K562 (cell line): ENCODE measurements at regions not wholly inside any gene's neighbourhood (a gene's known extent, or its start where the extent isn't known, plus 50 kb on each side); places are given as distances from the start of the nearest gene placed in this dataset.

Experiments
- ATAC-seq: fragments of 200-7000 bp; cut with Tn5 transposase; 3 replicates; pipeline ENCODE4 v1.9.1; 2020; ENCODE audit warnings: moderate library complexity
- BruUV-seq: library from RNA; stranded (reverse); fragments of 400-500 nt; replicated peaks from 2 replicates; lab custom pipeline; 2021; lab: Mats Ljungman, UMichigan
- CTCF ChIA-PET: fragments of 300-600 bp; formaldehyde crosslinking; extraction: SDS; loops from one replicate; lab custom pipeline; 2021; ENCODE audit warnings: low intra/inter-chr PET ratio; lab: Yijun Ruan, JAX
- POLR2A ChIA-PET: fragments of 300-600, 350-650 bp; sonication (Branson Sonifier 250); formaldehyde crosslinking; extraction: SDS; loops from one replicate; lab custom pipeline; 2021; ENCODE audit warnings: antibody characterized with exemption, inconsistent platforms; lab: Yijun Ruan, JAX
- DNase-seq, 4 experiments: peaks; one replicate each; pipeline versions ENCODE4 v3.0.0 to v3.0.0-alpha.2; 2011 to 2018; ENCODE audit warnings: low spot score in 3 of 4, mixed read lengths in 3 of 4; ENCODE audit errors: extremely low read depth in 1 of 4
- FAIRE-seq: peaks from 2 replicates; lab custom pipeline; 2011; peaks lifted over from hg19 to GRCh38; lab: Jason Lieb, UNC
- H2AFZ ChIP-seq: 2 replicates; pipeline ENCODE4 v1.6.0; 2011; ENCODE audit warnings: low read depth, low read length, control low read depth, inconsistent platforms
- H3K27ac ChIP-seq: fragments of 200-600 bp; 3 replicates; pipeline ENCODE4 v1.8.0; 2011; ENCODE audit warnings: low read depth, mild to moderate bottlenecking, control low read depth, inconsistent platforms, low read length, moderate library complexity, mixed read lengths; ENCODE audit errors: extremely low read depth
- H3K27me3 ChIP-seq, 2 experiments: fragments of 300-600 bp in 1 of 2; 2 replicates in 1 of 2; 3 replicates in 1 of 2; pipeline versions ENCODE4 v1.6.0 to v1.8.0; 2011; ENCODE audit warnings: inconsistent platforms in 2 of 2, low read length in 2 of 2, mild to moderate bottlenecking in 1 of 2, mixed read lengths in 1 of 2, moderate library complexity in 1 of 2; ENCODE audit not compliant: control insufficient read depth in 2 of 2, insufficient read depth in 2 of 2
- H3K36me3 ChIP-seq: fragments of 300-600 bp; 3 replicates; pipeline ENCODE4 v1.8.0; 2011; ENCODE audit warnings: mild to moderate bottlenecking, low read length, inconsistent platforms; ENCODE audit not compliant: control insufficient read depth, insufficient read depth
- H3K4me1 ChIP-seq, 2 experiments: fragments of 200-600 bp in 1 of 2; replicated peaks in 1 of 2; 2 replicates in 1 of 2; 3 replicates in 1 of 2; pipeline versions ENCODE4 v1.5.1 to v1.8.0; 2011; ENCODE audit warnings: inconsistent platforms in 2 of 2, low read length in 2 of 2, mild to moderate bottlenecking in 1 of 2, mixed read lengths in 1 of 2, moderate library complexity in 1 of 2; ENCODE audit not compliant: control insufficient read depth in 2 of 2, insufficient read depth in 2 of 2
- H3K4me2 ChIP-seq: 2 replicates; pipeline ENCODE4 v1.6.1; 2011; ENCODE audit warnings: low read length, control low read depth, inconsistent platforms, mixed read lengths; ENCODE audit not compliant: insufficient read depth
- H3K4me3 ChIP-seq: fragments of 200-600 bp; sonication (generic), shearing (Covaris generic); 2 replicates; pipeline ENCODE4 v1.5.1; 2016; ENCODE audit warnings: control low read depth, inconsistent platforms
- H3K79me2 ChIP-seq: fragments of 200-600 bp; 3 replicates; pipeline ENCODE4 v1.8.0; 2011; ENCODE audit warnings: low read length, inconsistent platforms; ENCODE audit not compliant: control insufficient read depth, insufficient read depth
- H3K9ac ChIP-seq, 2 experiments: 2 replicates each; pipeline versions ENCODE4 v1.6.0 to v1.6.1; 2011; ENCODE audit warnings: low read depth in 2 of 2, low read length in 2 of 2, control low read depth in 1 of 2, inconsistent platforms in 1 of 2, mild to moderate bottlenecking in 1 of 2, mixed read lengths in 1 of 2; ENCODE audit not compliant: insufficient read depth in 1 of 2
- H3K9me1 ChIP-seq: one replicate; pipeline ENCODE4 v1.6.0; 2011; ENCODE audit warnings: inconsistent platforms, mild to moderate bottlenecking, low read length, moderate library complexity; ENCODE audit not compliant: control insufficient read depth, insufficient read depth
- H3K9me3 ChIP-seq: replicated peaks from 2 replicates; pipeline ENCODE4 v1.5.1; 2011; ENCODE audit warnings: low read depth, low read length, inconsistent platforms; ENCODE audit not compliant: control insufficient read depth, insufficient read depth
- H4K20me1 ChIP-seq: replicated peaks from 2 replicates; pipeline ENCODE4 v1.6.1; 2011; ENCODE audit warnings: low read length, inconsistent platforms, mixed read lengths; ENCODE audit not compliant: control insufficient read depth, insufficient read depth
- GABPB1 ChIP-seq: sonication (generic); formaldehyde crosslinking; IDR thresholded peaks from 2 replicates; pipeline ENCODE4 v1.8.0; 2022; ENCODE audit warnings: mild to moderate bottlenecking, missing genetic modification reagents
- TCF15 ChIP-seq: fragments of 250-450 bp; sonication (Bioruptor Pico); IDR thresholded peaks from 2 replicates; pipeline ENCODE4 v1.8.0; 2022; ENCODE audit warnings: moderate library complexity, mild to moderate bottlenecking, inconsistent platforms
- ZNF644 ChIP-seq: fragments of 200-800 bp; sonication (Bioruptor generic); IDR thresholded peaks from 2 replicates; pipeline ENCODE4 v1.6.1; 2016; ENCODE audit warnings: low read depth, missing genetic modification characterization, missing compliant biosample characterization
- ZNF75A ChIP-seq: fragments of 450-650 bp; formaldehyde crosslinking; IDR thresholded peaks from 2 replicates; pipeline ENCODE4 v1.4.0; 2020; ENCODE audit warnings: mild to moderate bottlenecking
- WGBS: fragments of 100-300 bp; shearing (Covaris generic); methylation state at CpG from one replicate; pipeline ENCODE4 v1.1.6; 2016; ENCODE audit warnings: low coverage, mixed read lengths; ENCODE audit not compliant: insufficient coverage; ENCODE audit errors: missing lambda C conversion rate; 5-methylcytosine and 5-hydroxymethylcytosine counted together
- in situ Hi-C: fragments of 300-500 bp; cut with MboI; formaldehyde crosslinking; loops from 4 replicates; pipeline ENCODE4 v1.15.0; 2018; ENCODE audit warnings: inconsistent platforms, mixed read lengths
- intact Hi-C: fragments of 100-400 bp; cut with micrococcal nuclease; formaldehyde crosslinking; loops from 2 replicates; pipeline ENCODE4 v1.14.2; 2022
- TF ChIP-seq, protein P1 (sequence below), 2 experiments: IDR thresholded peaks; 2 replicates each; pipeline ENCODE4 v1.6.1; 2011; ENCODE audit warnings: borderline replicate concordance in 1 of 2, control low read depth in 1 of 2, low read depth in 1 of 2, low read length in 1 of 2, mild to moderate bottlenecking in 1 of 2, mixed read lengths in 1 of 2, moderate library complexity in 1 of 2; ENCODE audit not compliant: insufficient read depth in 1 of 2, insufficient read length in 1 of 2, poor library complexity in 1 of 2, severe bottlenecking in 1 of 2; ENCODE audit errors: extremely low read depth in 1 of 2

DNA sequence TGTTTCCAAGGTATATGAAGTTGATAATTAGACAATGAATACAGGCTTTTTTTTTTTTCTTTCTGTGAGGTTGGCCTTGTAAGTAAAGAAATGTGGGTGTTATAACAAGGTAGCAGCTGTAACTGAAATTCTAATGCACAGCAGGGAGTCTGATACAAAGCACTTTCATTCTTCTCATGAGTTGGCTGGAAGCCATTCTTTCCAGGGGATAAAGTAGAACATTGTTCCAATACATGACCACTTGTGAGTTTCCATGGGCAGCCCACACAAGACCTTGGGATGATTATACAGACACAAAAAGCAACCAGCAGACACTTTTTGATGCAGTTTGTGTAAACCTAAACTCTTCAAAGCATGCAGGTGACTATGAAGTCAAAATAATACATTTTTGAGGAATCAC lies 1785.9 kb upstream of the WWC1 start (continued):
- no peak for TF ChIP-seq TCF15 (CRISPR knock-in tag)
- TF ChIP-seq GABPB1 (CRISPR knock-in tag) = no peak

GRCh38 chr5:166507810-166508425 lies 1783.5 kb upstream of the WWC1 start:
- no peak overlapping the region for H2AFZ ChIP-seq
- no peaks in the 10 kb centered on the region for H3K9me3 ChIP-seq
- no peaks in the 10 kb centered on the region for H3K4me1 ChIP-seq
- no peaks in the 10 kb centered on the region for H3K27me3 ChIP-seq
- no peak overlapping the region for H3K27ac ChIP-seq
- no peaks in the 10 kb centered on the region for H4K20me1 ChIP-seq
- H3K4me3 ChIP-seq = no peak overlapping the region
- DNase-seq = no peak
- no peak overlapping the region for H3K9ac ChIP-seq
- WGBS = 0% methylated on average over 2 of the region's 2 CpGs
- H3K79me2 ChIP-seq = no peaks in the 10 kb centered on the region
- POLR2A ChIA-PET = no interaction called here
- TF ChIP-seq, protein P1, sequence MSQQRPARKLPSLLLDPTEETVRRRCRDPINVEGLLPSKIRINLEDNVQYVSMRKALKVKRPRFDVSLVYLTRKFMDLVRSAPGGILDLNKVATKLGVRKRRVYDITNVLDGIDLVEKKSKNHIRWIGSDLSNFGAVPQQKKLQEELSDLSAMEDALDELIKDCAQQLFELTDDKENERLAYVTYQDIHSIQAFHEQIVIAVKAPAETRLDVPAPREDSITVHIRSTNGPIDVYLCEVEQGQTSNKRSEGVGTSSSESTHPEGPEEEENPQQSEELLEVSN (IDR thresholded peaks at IDR 0.05; ENCODE audit: borderline replicate concordance in 1 of 2, extremely low read depth in 1 of 2, insufficient read depth in 1 of 2, insufficient read length in 1 of 2, low read depth in 1 of 2, low read length in 1 of 2, poor library complexity in 1 of 2, severe bottlenecking in 1 of 2) = no peak
- TF ChIP-seq ZNF644 (tag) (no peak), ZNF75A (no peak)
- ATAC-seq = no peak
- FAIRE-seq = no peak
- no TSS peak for BruUV-seq
- in situ Hi-C loops (no loop called here), intact Hi-C loops (no loop called here)
- no peak overlapping the region for H3K4me2 ChIP-seq
- no peaks in the 10 kb centered on the region for H3K9me1 ChIP-seq
- no peaks in the 10 kb centered on the region for H3K36me3 ChIP-seq
- CTCF ChIA-PET = no interaction called here
